ENCODE measurements at regions not wholly inside any gene's neighbourhood (a gene's known extent, or its start where the extent isn't known, plus 50 kb on each side); places are given as distances from the start of the nearest gene placed in this dataset.

DNA sequence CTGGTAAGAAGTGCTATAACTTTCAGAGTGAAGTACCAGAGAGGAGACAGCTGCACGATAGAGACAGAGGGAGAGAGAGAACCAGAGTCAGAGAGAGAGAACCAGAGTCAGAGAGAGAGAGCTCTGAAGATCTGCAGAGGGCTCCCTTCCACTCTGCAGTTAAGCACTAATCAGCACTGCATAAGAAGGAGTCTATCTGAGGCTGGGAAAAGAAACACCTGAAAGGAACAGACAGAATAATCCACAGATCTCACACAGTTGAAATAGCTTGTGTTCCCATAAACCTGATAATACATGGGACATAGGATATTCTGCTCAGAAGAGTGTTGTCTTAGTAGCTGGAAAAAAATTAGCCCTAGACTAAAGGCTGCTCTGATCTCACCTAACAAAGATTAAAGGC, 87.6 kb downstream of the CFAP44 start:
- BruUV-seq (replicated peaks) = no TSS peak
- no peak overlapping the region for H3K27ac Mint-ChIP-seq (ENCODE audit: unreplicated experiment)
- intact Hi-C loops (cut with micrococcal nuclease; ENCODE audit: unreplicated experiment) = no loop called here
- TF ChIP-seq, protein P1, sequence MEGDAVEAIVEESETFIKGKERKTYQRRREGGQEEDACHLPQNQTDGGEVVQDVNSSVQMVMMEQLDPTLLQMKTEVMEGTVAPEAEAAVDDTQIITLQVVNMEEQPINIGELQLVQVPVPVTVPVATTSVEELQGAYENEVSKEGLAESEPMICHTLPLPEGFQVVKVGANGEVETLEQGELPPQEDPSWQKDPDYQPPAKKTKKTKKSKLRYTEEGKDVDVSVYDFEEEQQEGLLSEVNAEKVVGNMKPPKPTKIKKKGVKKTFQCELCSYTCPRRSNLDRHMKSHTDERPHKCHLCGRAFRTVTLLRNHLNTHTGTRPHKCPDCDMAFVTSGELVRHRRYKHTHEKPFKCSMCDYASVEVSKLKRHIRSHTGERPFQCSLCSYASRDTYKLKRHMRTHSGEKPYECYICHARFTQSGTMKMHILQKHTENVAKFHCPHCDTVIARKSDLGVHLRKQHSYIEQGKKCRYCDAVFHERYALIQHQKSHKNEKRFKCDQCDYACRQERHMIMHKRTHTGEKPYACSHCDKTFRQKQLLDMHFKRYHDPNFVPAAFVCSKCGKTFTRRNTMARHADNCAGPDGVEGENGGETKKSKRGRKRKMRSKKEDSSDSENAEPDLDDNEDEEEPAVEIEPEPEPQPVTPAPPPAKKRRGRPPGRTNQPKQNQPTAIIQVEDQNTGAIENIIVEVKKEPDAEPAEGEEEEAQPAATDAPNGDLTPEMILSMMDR (IDR thresholded peaks at IDR 0.05; ENCODE audit: unreplicated experiment) = no peak
- CTCF ChIA-PET = interaction anchor here (0.6 to 0.7 kb wide), 2 partner anchors 35 to 459 kb away, joined by 3 to 6 read pairs; no protein-coding TSS in a partner anchor
- H3K4me3 Mint-ChIP-seq (ENCODE audit: low read depth, unreplicated experiment) = no peak overlapping the region
- H3K36me3 Mint-ChIP-seq (ENCODE audit: insufficient read depth, unreplicated experiment) = no peaks in the 10 kb centered on the region
- peaks cover 4% of the 10 kb centered on the region for H3K9me3 Mint-ChIP-seq (ENCODE audit: low read depth, unreplicated experiment)
- H3K27me3 Mint-ChIP-seq (ENCODE audit: unreplicated experiment) = no peaks in the 10 kb centered on the region
- DNase-seq = no peak
- no peaks in the 10 kb centered on the region for H3K4me1 Mint-ChIP-seq (ENCODE audit: low read depth, unreplicated experiment)

DNA sequence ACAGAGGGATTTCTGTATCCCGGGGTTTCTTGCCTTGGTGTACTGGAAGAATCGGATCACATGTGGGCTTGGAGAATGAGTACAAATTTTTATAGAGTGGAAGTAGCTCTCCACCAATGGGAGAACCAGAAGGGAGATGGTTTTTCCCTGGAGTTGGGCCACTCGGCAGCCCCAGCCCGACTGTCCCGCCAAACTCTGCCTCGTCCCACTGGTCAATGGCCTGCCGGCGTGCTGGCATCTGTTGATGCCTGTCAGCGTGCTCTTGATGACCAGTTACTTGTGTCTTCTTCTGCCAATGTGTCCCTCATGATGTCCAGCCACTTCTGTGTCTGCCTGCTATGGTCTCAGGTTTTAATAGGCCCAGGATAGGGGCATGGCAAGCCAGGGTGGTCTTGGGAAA, 100.5 kb downstream of the CFAP44 start:
- CTCF ChIA-PET = no interaction called here

DNA sequence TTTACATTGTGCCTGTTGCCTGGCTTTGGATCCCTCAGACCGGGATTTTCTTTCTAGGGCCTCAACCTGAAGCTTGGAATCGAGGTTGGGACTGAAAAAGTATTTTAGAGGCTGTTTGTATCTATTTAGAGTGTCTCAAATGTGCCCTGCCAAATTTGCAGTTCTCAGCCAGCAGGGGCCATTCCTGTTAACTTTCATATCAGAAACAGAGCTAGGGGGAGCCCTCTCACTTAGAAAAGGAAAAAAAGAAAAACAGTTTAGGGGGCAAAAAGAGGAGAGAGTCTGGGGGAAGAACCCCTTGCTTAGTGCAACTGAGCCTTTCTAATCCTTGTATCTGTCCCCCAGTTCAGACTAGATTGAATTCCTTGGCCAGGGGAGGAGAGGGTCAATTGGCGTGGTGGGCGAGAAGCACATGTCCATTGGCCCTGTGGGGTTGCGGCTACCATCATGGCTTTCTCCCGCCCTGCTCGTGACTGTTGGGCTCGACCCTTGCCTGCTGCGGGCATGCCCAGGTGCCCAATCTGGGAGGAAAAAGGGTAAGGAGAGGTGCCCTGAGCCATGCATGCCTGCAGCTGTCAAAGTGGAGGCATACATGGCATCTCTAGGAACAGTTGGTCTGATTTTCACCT, 101.6 kb downstream of the CFAP44 start:
- no peaks in the 10 kb centered on the region for H3K36me3 Mint-ChIP-seq (ENCODE audit: insufficient read depth, unreplicated experiment)
- CTCF ChIA-PET = no interaction called here
- DNase-seq = no peak
- H3K27ac Mint-ChIP-seq (ENCODE audit: unreplicated experiment) = no peak overlapping the region
- H3K9me3 Mint-ChIP-seq (ENCODE audit: low read depth, unreplicated experiment) = no peaks in the 10 kb centered on the region
- BruUV-seq (replicated peaks) = no TSS peak
- H3K4me3 Mint-ChIP-seq (ENCODE audit: low read depth, unreplicated experiment) = no peak overlapping the region
- no peaks in the 10 kb centered on the region for H3K27me3 Mint-ChIP-seq (ENCODE audit: unreplicated experiment)
- TF ChIP-seq, protein P1 (IDR thresholded peaks at IDR 0.05; ENCODE audit: unreplicated experiment) = no peak
- H3K4me1 Mint-ChIP-seq (ENCODE audit: low read depth, unreplicated experiment) = no peaks in the 10 kb centered on the region
- intact Hi-C loops (cut with micrococcal nuclease; ENCODE audit: unreplicated experiment) = no loop called here

More for the DNA sequence above, 100.5 kb downstream of the CFAP44 start:
- Mint-ChIP-seq H3K27me3 (ENCODE audit: unreplicated experiment) (no peaks in the 10 kb centered on the region), H3K36me3 (ENCODE audit: insufficient read depth, unreplicated experiment) (no peaks in the 10 kb centered on the region), H3K4me3 (ENCODE audit: low read depth, unreplicated experiment) (no peak overlapping the region), H3K9me3 (ENCODE audit: low read depth, unreplicated experiment) (no peaks in the 10 kb centered on the region), H3K4me1 (ENCODE audit: low read depth, unreplicated experiment) (no peaks in the 10 kb centered on the region), H3K27ac (ENCODE audit: unreplicated experiment) (no peak overlapping the region)
- TF ChIP-seq, protein P1 (IDR thresholded peaks at IDR 0.05; ENCODE audit: unreplicated experiment) = no peak
- intact Hi-C loops (cut with micrococcal nuclease; ENCODE audit: unreplicated experiment) = no loop called here
- BruUV-seq (replicated peaks) = no TSS peak
- DNase-seq = no peak
